ENCODE measurements at regions not wholly inside any gene's neighbourhood (a gene's known extent, or its start where the extent isn't known, plus 50 kb on each side); places are given as distances from the start of the nearest gene placed in this dataset.

- Histone ChIP-seq H3K4me3 (no peak overlapping the region), H3K9me3 (no peaks in the 10 kb centered on the region), H3K27ac (no peak overlapping the region), H3K36me3 (no peaks in the 10 kb centered on the region), H3K27me3 (no peaks in the 10 kb centered on the region), H3K4me1 (no peaks in the 10 kb centered on the region)
- TF ChIP-seq POLR2AphosphoS5 (IDR thresholded peaks at IDR 0.05) (no peak), EP300 (IDR thresholded peaks at IDR 0.05) (no peak), POLR2A (IDR thresholded peaks at IDR 0.05) (no peak)
- TF ChIP-seq, protein P1, sequence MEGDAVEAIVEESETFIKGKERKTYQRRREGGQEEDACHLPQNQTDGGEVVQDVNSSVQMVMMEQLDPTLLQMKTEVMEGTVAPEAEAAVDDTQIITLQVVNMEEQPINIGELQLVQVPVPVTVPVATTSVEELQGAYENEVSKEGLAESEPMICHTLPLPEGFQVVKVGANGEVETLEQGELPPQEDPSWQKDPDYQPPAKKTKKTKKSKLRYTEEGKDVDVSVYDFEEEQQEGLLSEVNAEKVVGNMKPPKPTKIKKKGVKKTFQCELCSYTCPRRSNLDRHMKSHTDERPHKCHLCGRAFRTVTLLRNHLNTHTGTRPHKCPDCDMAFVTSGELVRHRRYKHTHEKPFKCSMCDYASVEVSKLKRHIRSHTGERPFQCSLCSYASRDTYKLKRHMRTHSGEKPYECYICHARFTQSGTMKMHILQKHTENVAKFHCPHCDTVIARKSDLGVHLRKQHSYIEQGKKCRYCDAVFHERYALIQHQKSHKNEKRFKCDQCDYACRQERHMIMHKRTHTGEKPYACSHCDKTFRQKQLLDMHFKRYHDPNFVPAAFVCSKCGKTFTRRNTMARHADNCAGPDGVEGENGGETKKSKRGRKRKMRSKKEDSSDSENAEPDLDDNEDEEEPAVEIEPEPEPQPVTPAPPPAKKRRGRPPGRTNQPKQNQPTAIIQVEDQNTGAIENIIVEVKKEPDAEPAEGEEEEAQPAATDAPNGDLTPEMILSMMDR (IDR thresholded peaks at IDR 0.05), result no peak
- intact Hi-C loops (cut with DNase I; ENCODE audit: low total_unique reads), result no loop called here
- WGBS, 5 donors, result 78 to 83% (median 79%) methylated on average over 3 of the region's 3 CpGs
- no peak for DNase-seq
Measured at GRCh38 chr5:103909391-103909790, 346.8 kb upstream of the NUDT12 start.

DNA sequence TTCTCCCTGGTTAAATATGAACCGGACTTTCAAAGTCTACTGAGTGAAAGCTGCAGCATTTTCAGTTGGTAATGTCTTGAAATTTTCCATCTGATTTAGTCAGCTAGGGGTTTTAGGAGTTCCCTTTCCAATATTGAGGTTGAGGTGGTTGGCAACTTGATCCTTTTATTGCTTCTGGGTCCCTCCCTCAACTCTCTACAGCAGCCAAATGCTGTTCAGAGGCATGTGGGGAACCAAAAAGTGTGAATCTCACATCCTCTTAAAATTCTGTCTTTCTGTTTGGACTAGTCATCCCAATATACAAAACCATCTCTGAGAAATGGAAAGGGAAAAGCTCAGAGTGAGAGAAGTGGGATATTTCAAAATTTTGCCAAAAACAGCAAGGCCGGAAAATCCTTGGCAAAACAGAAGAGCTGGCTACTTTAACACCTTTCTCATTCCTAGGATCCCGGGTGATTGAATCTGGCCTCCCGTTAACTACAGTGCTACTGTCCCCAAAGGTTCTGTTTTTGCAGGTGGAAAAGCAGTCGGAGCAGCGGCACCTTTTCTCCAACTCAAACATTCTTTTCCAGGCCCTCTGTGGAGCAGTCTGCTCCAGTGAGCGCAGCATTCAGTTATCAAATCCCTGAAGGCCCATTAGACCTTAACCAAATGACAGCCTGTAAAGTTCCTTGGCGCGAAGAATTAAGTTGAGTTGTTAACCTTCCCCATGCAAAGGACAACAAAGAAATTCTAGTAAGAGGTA is 345.9 kb upstream of the NUDT12 start:
- no peaks in the 10 kb centered on the region for H3K4me1 ChIP-seq

DNA sequence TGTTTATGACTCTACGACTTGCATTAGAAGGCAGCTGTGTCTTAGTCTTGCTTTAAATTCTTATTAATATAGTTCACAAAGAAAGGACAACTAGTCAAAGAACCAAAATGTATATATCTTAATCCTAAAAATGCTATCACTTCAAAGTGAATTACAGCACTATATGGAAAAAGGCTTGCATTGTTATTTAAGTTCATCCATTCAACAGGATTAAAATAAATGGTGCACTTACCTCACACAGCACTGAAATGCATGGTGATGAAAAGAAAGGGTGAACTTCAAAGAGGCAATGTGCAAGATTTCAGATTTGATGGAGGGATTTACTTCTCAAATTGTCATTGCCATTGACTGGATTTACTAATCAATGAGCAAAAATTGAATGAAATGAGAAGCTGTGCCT is 344.4 kb upstream of the NUDT12 start:
- H3K4me1 ChIP-seq, result no peaks in the 10 kb centered on the region
- WGBS, 5 donors, result 0 to 69% (median 50%) methylated on average over 1 of the region's 1 CpG
- H3K36me3 ChIP-seq, result no peaks in the 10 kb centered on the region
- no peak for TF ChIP-seq POLR2AphosphoS5 (IDR thresholded peaks at IDR 0.05)
- no peak for TF ChIP-seq EP300 (IDR thresholded peaks at IDR 0.05)
- TF ChIP-seq, protein P1 (IDR thresholded peaks at IDR 0.05), result no peak
- no peak for TF ChIP-seq POLR2A (IDR thresholded peaks at IDR 0.05)
- DNase-seq, result no peak
- no peaks in the 10 kb centered on the region for H3K27me3 ChIP-seq
- intact Hi-C loops (cut with DNase I; ENCODE audit: low total_unique reads), result no loop called here
- H3K9me3 ChIP-seq, result peaks cover 0 to 10% (median 6%) of the 10 kb centered on the region in 4 donors
- H3K4me3 ChIP-seq, result no peak overlapping the region
- no peak overlapping the region for H3K27ac ChIP-seq

More for the DNA sequence above, 345.9 kb upstream of the NUDT12 start:
- Histone ChIP-seq H3K27ac (no peak overlapping the region), H3K27me3 (no peaks in the 10 kb centered on the region), H3K36me3 (no peaks in the 10 kb centered on the region), H3K4me3 (no peak overlapping the region), H3K9me3 (peaks cover 0 to 4% (median 0%) of the 10 kb centered on the region in 4 donors)
- intact Hi-C loops (cut with DNase I; ENCODE audit: low total_unique reads), result no loop called here
- no peak for DNase-seq
- WGBS, 5 donors, result 73 to 83% (median 78%) methylated on average over 9 of the region's 9 CpGs
- TF ChIP-seq POLR2A (IDR thresholded peaks at IDR 0.05) (no peak), EP300 (IDR thresholded peaks at IDR 0.05) (no peak), POLR2AphosphoS5 (IDR thresholded peaks at IDR 0.05) (no peak)
- TF ChIP-seq, protein P1 (IDR thresholded peaks at IDR 0.05), result no peak

- TF ChIP-seq, protein P1 (IDR thresholded peaks at IDR 0.05), result no peak
- TF ChIP-seq POLR2AphosphoS5 (IDR thresholded peaks at IDR 0.05), result no peak
- no peak for TF ChIP-seq POLR2A (IDR thresholded peaks at IDR 0.05)
- no peak for TF ChIP-seq EP300 (IDR thresholded peaks at IDR 0.05)
- 68 to 92% (median 82%) methylated on average over 1 of the region's 1 CpG for WGBS, 5 donors
- H3K9me3 ChIP-seq, result peaks cover 0 to 21% (median 11%) of the 10 kb centered on the region in 4 donors
Measured at GRCh38 chr5:103904651-103905050, 342.1 kb upstream of the NUDT12 start.

More at GRCh38 chr5:103904651-103905050, 342.1 kb upstream of the NUDT12 start:
- no peak overlapping the region for H3K27ac ChIP-seq
- H3K27me3 ChIP-seq, result no peaks in the 10 kb centered on the region
- no peaks in the 10 kb centered on the region for H3K4me1 ChIP-seq
- no peaks in the 10 kb centered on the region for H3K36me3 ChIP-seq
- H3K4me3 ChIP-seq, result no peak overlapping the region
- intact Hi-C loops (cut with DNase I; ENCODE audit: low total_unique reads), result no loop called here
- DNase-seq, result no peak

Data from stomach (tissue), 8 donors.